ENCODE measurements at regions not wholly inside any gene's neighbourhood (a gene's known extent, or its start where the extent isn't known, plus 50 kb on each side); places are given as distances from the start of the nearest gene placed in this dataset.

DNA sequence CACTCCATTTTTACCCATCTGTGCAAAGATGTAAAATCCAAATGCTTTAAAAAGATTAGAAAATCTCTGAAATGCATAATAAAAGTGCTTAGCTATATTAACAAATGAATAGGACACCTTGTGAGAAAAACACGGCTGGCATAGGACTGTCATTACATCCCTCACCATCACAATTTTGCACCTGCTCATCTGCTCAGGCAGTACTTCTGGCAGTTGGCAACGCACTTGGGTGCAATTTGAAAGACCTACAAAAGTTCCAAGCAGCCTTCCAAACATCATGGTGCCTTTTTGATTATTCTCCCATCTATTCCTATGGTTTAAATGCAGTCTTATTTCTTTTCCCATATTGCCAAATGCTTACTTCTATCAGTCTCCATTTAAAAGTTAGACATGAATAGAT lies 501.8 kb downstream of the ENC1 start:
- TF ChIP-seq REST (IDR thresholded peaks at IDR 0.05; ENCODE audit: unreplicated experiment), result no peak
- no peak for TF ChIP-seq EZH2 (IDR thresholded peaks at IDR 0.05; ENCODE audit: low read depth, unreplicated experiment)
- TF ChIP-seq CTCF (conservative IDR thresholded peaks at IDR 0.05; ENCODE audit: low read depth in 2 of 2), result no peak
- TF ChIP-seq EZH2phosphoT487 (IDR thresholded peaks at IDR 0.05; ENCODE audit: unreplicated experiment), result no peak
- no peak for TF ChIP-seq JUNB (IDR thresholded peaks at IDR 0.05; ENCODE audit: unreplicated experiment)
- TF ChIP-seq POLR2AphosphoS5 (IDR thresholded peaks at IDR 0.05; ENCODE audit: low read depth), result no peak
- no peak for TF ChIP-seq ZNF114 (CRISPR knock-in tag; IDR thresholded peaks at IDR 0.05)
- no peak for TF ChIP-seq CREB1 (CRISPR knock-in tag; IDR thresholded peaks at IDR 0.05; ENCODE audit: low read depth)
- no peak for TF ChIP-seq NANOG (IDR thresholded peaks at IDR 0.05; ENCODE audit: borderline replicate concordance)
- TF ChIP-seq ZNF331 (CRISPR knock-in tag; IDR thresholded peaks at IDR 0.05; ENCODE audit: low read depth), result no peak
- TF ChIP-seq ETS1 (IDR thresholded peaks at IDR 0.05), result no peak

All from GM23338 (cell line).